ENCODE measurements at regions not wholly inside any gene's neighbourhood (a gene's known extent, or its start where the extent isn't known, plus 50 kb on each side); places are given as distances from the start of the nearest gene placed in this dataset.

DNA sequence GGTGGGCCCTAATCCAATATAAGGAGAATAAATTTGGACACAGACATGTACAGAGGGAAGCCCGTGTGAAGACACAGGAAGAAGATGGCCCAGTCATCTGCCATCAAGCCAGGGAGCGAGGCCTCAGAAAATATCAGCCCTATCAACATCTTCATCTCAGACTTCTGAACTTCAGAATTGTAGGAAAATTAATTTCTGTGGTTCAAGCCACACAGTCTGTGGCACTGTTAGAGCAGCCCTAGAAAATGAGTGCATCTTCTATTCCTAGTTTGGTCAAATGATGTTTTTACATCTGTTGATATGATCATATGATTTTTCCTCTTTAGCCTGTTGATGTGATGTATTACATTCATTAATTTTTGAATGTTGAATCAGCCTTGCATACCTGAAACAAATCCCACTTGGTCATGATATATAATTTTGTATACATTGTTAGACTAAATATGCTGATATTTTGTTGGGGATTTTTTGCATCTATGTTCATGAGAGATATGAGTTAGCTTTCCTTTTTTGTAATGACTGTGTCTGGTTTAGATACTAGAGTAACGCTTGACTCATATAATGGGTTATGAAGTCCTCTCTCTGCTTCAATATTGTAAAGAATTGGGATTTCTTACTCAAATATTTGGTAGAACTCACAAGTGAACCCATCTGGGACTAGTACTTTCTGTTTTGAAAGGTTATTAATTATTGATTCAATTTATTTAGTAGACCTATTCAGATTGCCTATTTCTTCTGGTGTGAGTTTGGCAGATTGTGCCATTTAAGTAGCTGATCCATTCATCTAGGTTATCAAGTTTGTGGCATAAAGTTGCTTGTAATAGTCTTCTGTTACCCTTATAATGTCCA, 451.4 kb downstream of the EIPR1 start:
- Histone ChIP-seq H3K27me3 (ENCODE audit: control insufficient read depth in 5 of 5, insufficient read depth in 4 of 5, low read length in 5 of 5) (no peaks in the 10 kb centered on the region), H3K36me3 (ENCODE audit: control insufficient read depth in 5 of 5, insufficient read depth in 5 of 5, low read length in 5 of 5) (no peaks in the 10 kb centered on the region), H3K27ac (ENCODE audit: low read depth, low read length) (no peak overlapping the region), H3K4me3 (ENCODE audit: low read depth in 1 of 5, low read length in 5 of 5) (no peak overlapping the region), H3K9me3 (ENCODE audit: control insufficient read depth in 5 of 5, low read length in 5 of 5) (peaks cover 2 to 16% (median 8%) of the 10 kb centered on the region in 5 donors), H3K4me1 (ENCODE audit: control insufficient read depth in 5 of 5, insufficient read depth in 5 of 5, low read length in 5 of 5) (no peaks in the 10 kb centered on the region), H3K9ac (ENCODE audit: low read length in 5 of 5) (no peak overlapping the region)

DNA sequence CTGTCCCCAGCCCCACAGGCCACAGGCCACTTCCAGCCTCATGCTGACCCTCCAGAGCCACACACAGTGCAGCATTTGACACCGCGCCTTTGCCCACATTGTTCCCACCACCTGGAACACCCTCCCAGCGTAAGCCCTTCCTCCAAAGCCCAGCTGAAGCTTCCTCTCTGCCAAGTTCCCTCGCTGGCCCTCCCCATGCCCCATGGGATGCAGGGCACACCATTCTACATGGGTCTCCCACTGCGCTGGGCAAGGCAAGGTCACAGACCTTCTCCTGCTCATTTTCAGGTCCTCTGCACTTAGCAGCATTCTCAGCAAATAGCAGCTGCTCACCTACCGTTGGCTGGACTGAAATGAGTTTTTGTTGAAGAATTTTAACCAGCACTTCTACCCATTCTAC, 455.5 kb downstream of the EIPR1 start:
- Histone ChIP-seq H3K27ac (ENCODE audit: low read depth, low read length) (no peak overlapping the region), H3K9ac (ENCODE audit: low read length in 5 of 5) (no peak overlapping the region), H3K4me1 (ENCODE audit: control insufficient read depth in 5 of 5, insufficient read depth in 5 of 5, low read length in 5 of 5) (no peaks in the 10 kb centered on the region), H3K36me3 (ENCODE audit: control insufficient read depth in 5 of 5, insufficient read depth in 5 of 5, low read length in 5 of 5) (no peaks in the 10 kb centered on the region), H3K4me3 (ENCODE audit: low read depth in 1 of 5, low read length in 5 of 5) (no peak overlapping the region), H3K9me3 (ENCODE audit: control insufficient read depth in 5 of 5, low read length in 5 of 5) (peaks cover 0 to 6% (median 0%) of the 10 kb centered on the region in 5 donors), H3K27me3 (ENCODE audit: control insufficient read depth in 5 of 5, insufficient read depth in 4 of 5, low read length in 5 of 5) (no peaks in the 10 kb centered on the region)

DNA sequence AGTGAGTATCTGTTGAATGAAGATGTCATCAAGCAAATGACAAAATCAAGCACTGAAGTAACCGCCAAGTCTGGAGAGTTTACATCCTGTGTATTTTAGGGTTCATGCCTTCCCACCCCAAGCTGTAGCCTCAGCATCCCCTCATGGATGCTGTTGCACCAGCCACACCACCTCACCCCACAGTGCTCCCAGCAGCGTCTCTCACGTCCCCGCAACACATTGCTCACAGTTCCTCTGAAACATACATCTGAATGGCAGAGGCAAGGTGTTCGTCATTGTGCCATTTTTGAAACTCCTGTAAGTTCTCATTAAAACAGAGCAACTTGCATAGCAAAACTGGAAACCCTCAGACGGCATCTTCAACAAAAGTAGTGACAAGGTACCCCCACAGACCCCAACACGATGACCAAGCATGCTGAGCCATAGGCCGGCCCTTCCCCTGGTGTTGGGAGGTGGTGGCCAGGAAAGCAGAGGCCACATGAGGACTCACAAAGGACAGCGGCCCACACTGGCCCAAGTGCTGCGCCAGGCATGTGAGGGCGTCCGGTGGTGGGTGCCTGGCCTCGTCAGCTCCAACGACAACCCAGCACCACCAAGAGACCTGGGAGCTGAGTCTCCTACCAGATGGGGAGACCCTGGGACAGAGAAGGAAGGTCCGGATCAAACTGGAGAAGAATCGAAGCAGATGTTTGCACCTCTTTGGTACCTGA, 456.5 kb downstream of the EIPR1 start:
- no peaks in the 10 kb centered on the region for H3K4me1 ChIP-seq (ENCODE audit: control insufficient read depth in 5 of 5, insufficient read depth in 5 of 5, low read length in 5 of 5)
- H3K9ac ChIP-seq (ENCODE audit: low read length in 5 of 5) = no peak overlapping the region
- H3K27ac ChIP-seq (ENCODE audit: low read depth, low read length) = no peak overlapping the region

DNA sequence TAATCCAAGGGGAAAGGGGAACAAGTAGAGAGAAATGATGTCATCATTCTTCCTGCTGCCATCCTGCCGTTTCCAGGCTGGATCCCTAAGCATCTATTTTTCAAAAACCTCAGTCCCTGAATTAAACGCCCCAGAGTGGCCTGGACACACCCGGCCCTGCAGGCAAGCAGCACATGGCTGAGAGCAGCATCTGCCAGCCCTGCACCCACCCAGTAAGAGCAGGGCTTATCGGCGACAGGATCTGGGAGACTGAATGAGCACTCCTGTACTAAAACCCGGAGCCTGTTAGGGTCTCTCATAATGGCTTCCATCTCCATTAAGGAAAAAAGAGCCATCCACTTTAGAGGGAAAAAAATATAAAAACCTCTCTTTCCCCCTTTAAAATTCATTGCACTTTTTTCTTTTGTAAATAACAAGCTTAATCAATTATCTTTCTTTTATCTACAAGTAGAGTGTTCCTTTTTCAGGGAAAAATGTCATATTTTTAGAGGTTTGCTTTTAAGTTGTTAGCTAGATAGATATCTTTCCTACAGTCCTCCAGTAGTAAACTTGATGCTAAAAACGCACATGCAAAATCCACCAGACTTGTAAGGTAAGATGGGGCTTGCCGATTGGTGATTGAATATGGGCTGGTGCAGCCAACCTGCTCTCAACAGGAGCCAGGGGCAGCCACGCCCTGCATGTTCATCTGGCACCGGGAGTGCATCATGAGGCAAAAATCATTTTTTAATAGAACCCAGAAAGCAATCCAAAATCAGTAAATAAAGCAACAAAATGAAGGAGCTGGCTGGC, 457.8 kb downstream of the EIPR1 start:
- no peak overlapping the region for H3K9ac ChIP-seq (ENCODE audit: low read length in 5 of 5)

More for the DNA sequence above, 456.5 kb downstream of the EIPR1 start:
- Histone ChIP-seq H3K36me3 (ENCODE audit: control insufficient read depth in 5 of 5, insufficient read depth in 5 of 5, low read length in 5 of 5) (no peaks in the 10 kb centered on the region), H3K27me3 (ENCODE audit: control insufficient read depth in 5 of 5, insufficient read depth in 4 of 5, low read length in 5 of 5) (no peaks in the 10 kb centered on the region), H3K9me3 (ENCODE audit: control insufficient read depth in 5 of 5, low read length in 5 of 5) (peaks cover 0 to 6% (median 0%) of the 10 kb centered on the region in 5 donors), H3K4me3 (ENCODE audit: low read depth in 1 of 5, low read length in 5 of 5) (no peak overlapping the region)

DNA sequence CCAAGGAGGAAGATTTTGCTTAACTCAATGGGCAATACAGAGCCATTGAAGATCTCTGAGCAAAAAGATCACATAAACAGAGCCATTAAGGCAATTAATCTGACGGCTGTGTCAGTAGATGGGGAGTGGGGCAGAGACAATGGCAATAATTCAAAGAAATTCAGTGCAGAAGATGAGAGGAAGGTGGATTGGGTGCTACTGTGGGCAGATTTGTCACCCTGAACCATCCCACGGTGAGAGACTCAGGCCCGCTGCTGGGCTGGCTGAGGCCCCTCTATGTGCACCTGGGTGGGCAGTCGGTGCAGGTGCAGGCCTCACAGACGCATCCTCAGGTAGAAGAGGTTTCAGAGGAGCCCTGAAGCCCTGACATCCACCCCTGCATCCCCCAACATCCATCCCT, 458.6 kb downstream of the EIPR1 start:
- Histone ChIP-seq H3K4me1 (ENCODE audit: control insufficient read depth in 5 of 5, insufficient read depth in 5 of 5, low read length in 5 of 5) (no peaks in the 10 kb centered on the region), H3K4me3 (ENCODE audit: low read depth in 1 of 5, low read length in 5 of 5) (no peak overlapping the region), H3K36me3 (ENCODE audit: control insufficient read depth in 5 of 5, insufficient read depth in 5 of 5, low read length in 5 of 5) (no peaks in the 10 kb centered on the region), H3K27ac (ENCODE audit: low read depth, low read length) (no peak overlapping the region), H3K9ac (ENCODE audit: low read length in 5 of 5) (no peak overlapping the region), H3K27me3 (ENCODE audit: control insufficient read depth in 5 of 5, insufficient read depth in 4 of 5, low read length in 5 of 5) (no peaks in the 10 kb centered on the region), H3K9me3 (ENCODE audit: control insufficient read depth in 5 of 5, low read length in 5 of 5) (peaks cover 0 to 11% (median 2%) of the 10 kb centered on the region in 5 donors)

More for the DNA sequence above, 457.8 kb downstream of the EIPR1 start:
- peaks cover 0 to 15% (median 2%) of the 10 kb centered on the region in 5 donors for H3K9me3 ChIP-seq (ENCODE audit: control insufficient read depth in 5 of 5, low read length in 5 of 5)
- H3K27ac ChIP-seq (ENCODE audit: low read depth, low read length) = no peak overlapping the region
- H3K27me3 ChIP-seq (ENCODE audit: control insufficient read depth in 5 of 5, insufficient read depth in 4 of 5, low read length in 5 of 5) = no peaks in the 10 kb centered on the region
- no peaks in the 10 kb centered on the region for H3K4me1 ChIP-seq (ENCODE audit: control insufficient read depth in 5 of 5, insufficient read depth in 5 of 5, low read length in 5 of 5)
- H3K4me3 ChIP-seq (ENCODE audit: low read depth in 1 of 5, low read length in 5 of 5) = no peak overlapping the region
- no peaks in the 10 kb centered on the region for H3K36me3 ChIP-seq (ENCODE audit: control insufficient read depth in 5 of 5, insufficient read depth in 5 of 5, low read length in 5 of 5)

DNA sequence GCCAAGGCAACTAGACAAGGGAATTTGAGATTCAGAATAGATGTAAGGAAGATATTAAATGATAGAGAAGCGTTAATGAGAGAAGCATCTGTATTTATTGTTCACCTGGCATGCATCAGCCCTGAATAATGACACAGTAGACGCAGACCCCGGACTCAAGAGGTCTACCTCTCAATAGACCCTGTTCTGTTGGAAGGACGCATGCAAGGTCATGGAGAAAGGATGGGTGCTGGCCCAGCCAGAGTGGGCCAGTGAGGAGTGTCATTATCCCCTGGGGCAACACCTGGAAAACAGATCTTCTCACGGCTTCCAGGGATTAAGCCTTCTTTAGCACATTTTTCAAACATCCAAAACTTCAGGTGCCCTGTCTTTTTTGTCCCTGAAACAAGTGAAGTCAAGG, 461.0 kb downstream of the EIPR1 start:
- no peak overlapping the region for H3K4me3 ChIP-seq (ENCODE audit: low read depth in 1 of 5, low read length in 5 of 5)
- no peak overlapping the region for H3K9ac ChIP-seq (ENCODE audit: low read length in 5 of 5)
- no peaks in the 10 kb centered on the region for H3K36me3 ChIP-seq (ENCODE audit: control insufficient read depth in 5 of 5, insufficient read depth in 5 of 5, low read length in 5 of 5)
- H3K4me1 ChIP-seq (ENCODE audit: control insufficient read depth in 5 of 5, insufficient read depth in 5 of 5, low read length in 5 of 5) = no peaks in the 10 kb centered on the region
- no peaks in the 10 kb centered on the region for H3K27me3 ChIP-seq (ENCODE audit: control insufficient read depth in 5 of 5, insufficient read depth in 4 of 5, low read length in 5 of 5)
- no peak overlapping the region for H3K27ac ChIP-seq (ENCODE audit: low read depth, low read length)
- peaks cover 0 to 9% (median 2%) of the 10 kb centered on the region in 5 donors for H3K9me3 ChIP-seq (ENCODE audit: control insufficient read depth in 5 of 5, low read length in 5 of 5)

DNA sequence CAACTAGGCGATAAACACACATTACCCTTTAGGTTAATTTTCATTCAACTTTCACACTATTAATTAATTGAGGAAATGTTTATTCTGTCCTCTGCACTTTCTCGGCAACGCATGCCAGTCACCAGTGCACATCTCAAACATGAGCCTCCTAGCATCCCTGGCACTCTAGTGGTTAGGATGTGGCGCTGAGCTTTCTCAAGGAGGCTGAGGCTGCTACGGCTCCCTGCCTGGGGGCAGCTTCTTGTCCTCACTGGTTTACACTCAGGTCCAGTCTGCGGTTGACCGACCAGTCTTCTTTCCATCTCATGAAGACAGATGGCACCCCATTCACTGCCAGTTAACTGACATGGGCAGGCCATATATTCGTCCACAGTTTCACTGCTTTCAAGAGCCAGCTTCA, 463.4 kb downstream of the EIPR1 start:
- no peaks in the 10 kb centered on the region for H3K4me1 ChIP-seq (ENCODE audit: control insufficient read depth in 5 of 5, insufficient read depth in 5 of 5, low read length in 5 of 5)
- H3K27ac ChIP-seq (ENCODE audit: low read depth, low read length) = no peak overlapping the region
- H3K9ac ChIP-seq (ENCODE audit: low read length in 5 of 5) = no peak overlapping the region
- peaks cover 0 to 9% (median 2%) of the 10 kb centered on the region in 5 donors for H3K9me3 ChIP-seq (ENCODE audit: control insufficient read depth in 5 of 5, low read length in 5 of 5)
- H3K36me3 ChIP-seq (ENCODE audit: control insufficient read depth in 5 of 5, insufficient read depth in 5 of 5, low read length in 5 of 5) = no peaks in the 10 kb centered on the region
- H3K27me3 ChIP-seq (ENCODE audit: control insufficient read depth in 5 of 5, insufficient read depth in 4 of 5, low read length in 5 of 5) = peaks cover 0 to 5% (median 0%) of the 10 kb centered on the region in 5 donors
- no peak overlapping the region for H3K4me3 ChIP-seq (ENCODE audit: low read depth in 1 of 5, low read length in 5 of 5)

DNA sequence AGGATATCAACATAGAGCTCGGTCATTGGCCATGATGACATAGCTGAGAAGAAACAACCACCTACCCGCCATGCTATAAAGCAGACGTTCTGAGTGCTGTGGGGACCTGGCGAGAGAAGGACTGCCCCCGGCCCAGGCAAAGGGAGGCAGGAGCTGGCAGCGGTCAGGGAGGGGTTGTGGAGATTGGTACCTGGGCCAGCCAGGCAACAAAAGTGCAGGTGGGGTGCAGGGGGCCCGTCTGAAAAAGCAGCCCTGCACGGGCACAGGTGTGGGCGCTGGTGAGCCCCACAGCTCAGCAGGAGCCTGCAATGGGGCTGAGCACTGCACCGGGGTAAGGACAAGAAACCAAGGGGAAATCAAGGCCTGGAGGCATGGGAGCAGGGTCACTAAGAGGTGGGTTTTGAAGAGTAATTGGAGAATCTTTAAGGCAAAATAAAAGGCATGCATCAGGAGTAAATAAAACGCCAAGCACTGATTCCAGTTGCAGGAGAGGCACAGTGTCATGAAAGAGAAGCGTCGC, 464.0 kb downstream of the EIPR1 start:
- no peak overlapping the region for H3K4me3 ChIP-seq (ENCODE audit: low read depth in 1 of 5, low read length in 5 of 5)
- no peak overlapping the region for H3K9ac ChIP-seq (ENCODE audit: low read length in 5 of 5)
- H3K27me3 ChIP-seq (ENCODE audit: control insufficient read depth in 5 of 5, insufficient read depth in 4 of 5, low read length in 5 of 5) = peaks cover 0 to 8% (median 0%) of the 10 kb centered on the region in 5 donors
- no peaks in the 10 kb centered on the region for H3K4me1 ChIP-seq (ENCODE audit: control insufficient read depth in 5 of 5, insufficient read depth in 5 of 5, low read length in 5 of 5)
- peaks cover 0 to 9% (median 2%) of the 10 kb centered on the region in 5 donors for H3K9me3 ChIP-seq (ENCODE audit: control insufficient read depth in 5 of 5, low read length in 5 of 5)
- no peaks in the 10 kb centered on the region for H3K36me3 ChIP-seq (ENCODE audit: control insufficient read depth in 5 of 5, insufficient read depth in 5 of 5, low read length in 5 of 5)
- H3K27ac ChIP-seq (ENCODE audit: low read depth, low read length) = no peak overlapping the region

DNA sequence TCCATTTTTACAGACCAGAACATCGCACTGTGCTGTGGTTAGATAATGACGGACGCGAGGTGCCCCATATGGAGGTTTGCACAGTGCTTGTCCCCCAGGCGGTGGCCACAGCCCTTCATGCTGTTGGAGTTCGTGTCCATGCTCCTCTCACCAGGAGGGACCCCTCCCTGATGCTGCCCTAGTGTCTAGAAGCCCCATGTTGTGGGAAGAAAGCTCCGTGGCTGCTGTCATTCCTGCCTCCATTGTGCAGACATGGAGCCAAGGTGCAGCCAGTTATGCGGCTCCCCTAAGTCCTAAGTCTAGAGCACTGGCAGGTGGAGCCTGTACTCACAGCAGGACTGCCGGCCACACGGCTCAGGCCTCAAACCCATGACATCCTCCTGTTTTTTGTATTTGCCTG, 464.9 kb downstream of the EIPR1 start:
- Histone ChIP-seq H3K4me1 (ENCODE audit: control insufficient read depth in 5 of 5, insufficient read depth in 5 of 5, low read length in 5 of 5) (no peaks in the 10 kb centered on the region), H3K4me3 (ENCODE audit: low read depth in 1 of 5, low read length in 5 of 5) (no peak overlapping the region), H3K36me3 (ENCODE audit: control insufficient read depth in 5 of 5, insufficient read depth in 5 of 5, low read length in 5 of 5) (no peaks in the 10 kb centered on the region), H3K9me3 (ENCODE audit: control insufficient read depth in 5 of 5, low read length in 5 of 5) (peaks cover 0 to 9% (median 2%) of the 10 kb centered on the region in 5 donors), H3K27me3 (ENCODE audit: control insufficient read depth in 5 of 5, insufficient read depth in 4 of 5, low read length in 5 of 5) (peaks cover 0 to 8% (median 0%) of the 10 kb centered on the region in 5 donors), H3K9ac (ENCODE audit: low read length in 5 of 5) (no peak overlapping the region), H3K27ac (ENCODE audit: low read depth, low read length) (no peak overlapping the region)
